K562 (cell line): ENCODE measurements at regions not wholly inside any gene's neighbourhood (a gene's known extent, or its start where the extent isn't known, plus 50 kb on each side); places are given as distances from the start of the nearest gene placed in this dataset.

Experiments used
- ATAC-seq: fragments of 200-7000 bp; cut with Tn5 transposase; 3 replicates; pipeline ENCODE4 v1.9.1; 2020; ENCODE audit warnings: moderate library complexity
- BruUV-seq: library from RNA; stranded (reverse); fragments of 400-500 nt; replicated peaks from 2 replicates; lab custom pipeline; 2021; lab: Mats Ljungman, UMichigan
- CTCF ChIA-PET: fragments of 300-600 bp; formaldehyde crosslinking; extraction: SDS; loops from one replicate; lab custom pipeline; 2021; ENCODE audit warnings: low intra/inter-chr PET ratio; lab: Yijun Ruan, JAX
- POLR2A ChIA-PET: fragments of 300-600, 350-650 bp; sonication (Branson Sonifier 250); formaldehyde crosslinking; extraction: SDS; loops from one replicate; lab custom pipeline; 2021; ENCODE audit warnings: antibody characterized with exemption, inconsistent platforms; lab: Yijun Ruan, JAX
- DNase-seq, 4 experiments: peaks; one replicate each; pipeline versions ENCODE4 v3.0.0 to v3.0.0-alpha.2; 2011 to 2018; ENCODE audit warnings: low spot score in 3 of 4, mixed read lengths in 3 of 4; ENCODE audit errors: extremely low read depth in 1 of 4
- FAIRE-seq: peaks from 2 replicates; lab custom pipeline; 2011; peaks lifted over from hg19 to GRCh38; lab: Jason Lieb, UNC
- H2AFZ ChIP-seq: 2 replicates; pipeline ENCODE4 v1.6.0; 2011; ENCODE audit warnings: low read depth, low read length, control low read depth, inconsistent platforms
- H3K27ac ChIP-seq: fragments of 200-600 bp; 3 replicates; pipeline ENCODE4 v1.8.0; 2011; ENCODE audit warnings: low read depth, mild to moderate bottlenecking, control low read depth, inconsistent platforms, low read length, moderate library complexity, mixed read lengths; ENCODE audit errors: extremely low read depth
- H3K27me3 ChIP-seq, 2 experiments: fragments of 300-600 bp in 1 of 2; 2 replicates in 1 of 2; 3 replicates in 1 of 2; pipeline versions ENCODE4 v1.6.0 to v1.8.0; 2011; ENCODE audit warnings: inconsistent platforms in 2 of 2, low read length in 2 of 2, mild to moderate bottlenecking in 1 of 2, mixed read lengths in 1 of 2, moderate library complexity in 1 of 2; ENCODE audit not compliant: control insufficient read depth in 2 of 2, insufficient read depth in 2 of 2
- H3K36me3 ChIP-seq: fragments of 300-600 bp; 3 replicates; pipeline ENCODE4 v1.8.0; 2011; ENCODE audit warnings: mild to moderate bottlenecking, low read length, inconsistent platforms; ENCODE audit not compliant: control insufficient read depth, insufficient read depth
- H3K4me1 ChIP-seq, 2 experiments: fragments of 200-600 bp in 1 of 2; replicated peaks in 1 of 2; 2 replicates in 1 of 2; 3 replicates in 1 of 2; pipeline versions ENCODE4 v1.5.1 to v1.8.0; 2011; ENCODE audit warnings: inconsistent platforms in 2 of 2, low read length in 2 of 2, mild to moderate bottlenecking in 1 of 2, mixed read lengths in 1 of 2, moderate library complexity in 1 of 2; ENCODE audit not compliant: control insufficient read depth in 2 of 2, insufficient read depth in 2 of 2
- H3K4me2 ChIP-seq: 2 replicates; pipeline ENCODE4 v1.6.1; 2011; ENCODE audit warnings: low read length, control low read depth, inconsistent platforms, mixed read lengths; ENCODE audit not compliant: insufficient read depth
- H3K4me3 ChIP-seq: fragments of 200-600 bp; sonication (generic), shearing (Covaris generic); 2 replicates; pipeline ENCODE4 v1.5.1; 2016; ENCODE audit warnings: control low read depth, inconsistent platforms
- H3K79me2 ChIP-seq: fragments of 200-600 bp; 3 replicates; pipeline ENCODE4 v1.8.0; 2011; ENCODE audit warnings: low read length, inconsistent platforms; ENCODE audit not compliant: control insufficient read depth, insufficient read depth
- H3K9ac ChIP-seq, 2 experiments: 2 replicates each; pipeline versions ENCODE4 v1.6.0 to v1.6.1; 2011; ENCODE audit warnings: low read depth in 2 of 2, low read length in 2 of 2, control low read depth in 1 of 2, inconsistent platforms in 1 of 2, mild to moderate bottlenecking in 1 of 2, mixed read lengths in 1 of 2; ENCODE audit not compliant: insufficient read depth in 1 of 2
- H3K9me1 ChIP-seq: one replicate; pipeline ENCODE4 v1.6.0; 2011; ENCODE audit warnings: inconsistent platforms, mild to moderate bottlenecking, low read length, moderate library complexity; ENCODE audit not compliant: control insufficient read depth, insufficient read depth
- H3K9me3 ChIP-seq: replicated peaks from 2 replicates; pipeline ENCODE4 v1.5.1; 2011; ENCODE audit warnings: low read depth, low read length, inconsistent platforms; ENCODE audit not compliant: control insufficient read depth, insufficient read depth
- H4K20me1 ChIP-seq: replicated peaks from 2 replicates; pipeline ENCODE4 v1.6.1; 2011; ENCODE audit warnings: low read length, inconsistent platforms, mixed read lengths; ENCODE audit not compliant: control insufficient read depth, insufficient read depth
- GABPB2 ChIP-seq: fragments of 250-450 bp; sonication (Bioruptor Pico); conservative IDR thresholded peaks from 2 replicates; pipeline ENCODE4 v1.5.1; 2021; ENCODE audit warnings: mild to moderate bottlenecking
- NCOA1 ChIP-seq: fragments of 450-650 bp; IDR thresholded peaks from 2 replicates; pipeline ENCODE4 v1.6.1; 2016; ENCODE audit warnings: low read depth
- PTTG1 ChIP-seq: fragments of 450-650 bp; IDR thresholded peaks from 2 replicates; pipeline ENCODE4 v1.6.1; 2016; ENCODE audit warnings: low read depth, mild to moderate bottlenecking, missing genetic modification characterization, missing compliant biosample characterization
- SAFB2 ChIP-seq: fragments of 200-400 bp; formaldehyde crosslinking; IDR thresholded peaks from 2 replicates; pipeline ENCODE4 v1.6.1; 2018; ENCODE audit warnings: borderline replicate concordance, low read length, low read depth, moderate library complexity; ENCODE audit not compliant: severe bottlenecking
- SMARCE1 ChIP-seq: fragments of 450-650 bp; IDR thresholded peaks from 2 replicates; pipeline ENCODE4 v1.7.1; 2016; ENCODE audit warnings: mild to moderate bottlenecking
- WGBS: fragments of 100-300 bp; shearing (Covaris generic); methylation state at CpG from one replicate; pipeline ENCODE4 v1.1.6; 2016; ENCODE audit warnings: low coverage, mixed read lengths; ENCODE audit not compliant: insufficient coverage; ENCODE audit errors: missing lambda C conversion rate; 5-methylcytosine and 5-hydroxymethylcytosine counted together
- in situ Hi-C: fragments of 300-500 bp; cut with MboI; formaldehyde crosslinking; loops from 4 replicates; pipeline ENCODE4 v1.15.0; 2018; ENCODE audit warnings: inconsistent platforms, mixed read lengths
- intact Hi-C: fragments of 100-400 bp; cut with micrococcal nuclease; formaldehyde crosslinking; loops from 2 replicates; pipeline ENCODE4 v1.14.2; 2022
- TF ChIP-seq, protein P1 (sequence below): fragments of 450-650 bp; conservative IDR thresholded peaks from 2 replicates; pipeline ENCODE4 v1.6.1; 2016; ENCODE audit warnings: missing genetic modification characterization, low read depth, mild to moderate bottlenecking, control low read depth, missing compliant biosample characterization
- TF ChIP-seq, protein P2 (sequence below): conservative IDR thresholded peaks from 2 replicates; pipeline ENCODE4 v1.6.1; 2011; ENCODE audit warnings: low read depth, mild to moderate bottlenecking, low read length; ENCODE audit not compliant: control insufficient read depth
- TF ChIP-seq, protein P3 (sequence below): fragments of 450-650 bp; IDR thresholded peaks from 2 replicates; pipeline ENCODE4 v1.6.1; 2017; ENCODE audit warnings: antibody characterized with exemption, mild to moderate bottlenecking
- TF ChIP-seq, protein P4 (sequence below): fragments of 250-450 bp; sonication (Bioruptor Pico); IDR thresholded peaks from 2 replicates; pipeline ENCODE4 v1.4.0; 2020; ENCODE audit warnings: mild to moderate bottlenecking, moderate library complexity, borderline replicate concordance
- TF ChIP-seq, protein P5 (sequence below): fragments of 250-450 bp; sonication (Bioruptor Pico); IDR thresholded peaks from 2 replicates; pipeline ENCODE4 v1.5.1; 2021; ENCODE audit warnings: mild to moderate bottlenecking

DNA sequence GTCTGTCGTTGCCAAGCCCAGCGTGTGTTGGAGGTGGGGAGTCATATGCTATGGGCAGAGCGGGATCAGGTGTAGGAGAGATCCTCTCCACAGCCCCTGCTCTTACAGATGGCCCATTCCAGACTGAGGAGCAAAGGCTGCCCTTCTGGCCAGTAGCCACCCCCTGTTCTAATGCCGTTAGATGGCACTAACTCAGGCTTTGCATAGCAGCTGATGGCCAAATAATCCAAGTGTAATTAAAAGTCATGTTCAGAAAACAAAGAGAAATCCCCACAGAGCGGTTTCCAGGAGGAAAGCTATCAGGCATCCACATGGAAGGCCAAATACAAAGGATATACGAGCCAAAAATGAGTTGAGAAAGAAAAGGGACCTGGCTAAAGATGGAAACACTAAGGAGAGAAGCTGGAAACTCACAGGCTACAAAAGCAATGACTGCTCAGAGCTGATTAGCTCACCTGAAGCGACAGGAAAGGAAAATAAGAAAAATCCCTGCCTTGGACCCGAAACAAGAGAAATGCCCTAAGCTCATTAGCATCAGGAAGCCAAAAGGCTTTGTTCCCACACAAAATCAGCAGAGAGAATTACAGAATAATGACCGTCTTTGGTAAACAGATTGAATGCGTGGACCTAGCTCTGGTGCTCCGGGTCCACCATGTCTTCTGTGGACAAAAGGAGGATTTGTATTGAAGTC lies 1002.4 kb upstream of the KLHL29 start:
- WGBS, result 1% methylated on average over 11 of the region's 11 CpGs
- Histone ChIP-seq H3K27ac (no peak overlapping the region), H4K20me1 (no peaks in the 10 kb centered on the region), H3K9ac (no peak overlapping the region), H3K36me3 (no peaks in the 10 kb centered on the region), H3K27me3 (no peaks in the 10 kb centered on the region), H2AFZ (no peak overlapping the region), H3K9me3 (no peaks in the 10 kb centered on the region), H3K79me2 (no peaks in the 10 kb centered on the region), H3K4me2 (no peak overlapping the region), H3K4me1 (no peaks in the 10 kb centered on the region), H3K9me1 (no peaks in the 10 kb centered on the region), H3K4me3 (no peak overlapping the region)
- intact Hi-C loops (no loop called here), in situ Hi-C loops (no loop called here)
- DNase-seq (no peak), ATAC-seq (no peak), FAIRE-seq (no peak)
- ChIA-PET POLR2A (no interaction called here), CTCF (no interaction called here)
- BruUV-seq, result no TSS peak
- TF ChIP-seq, protein P1, sequence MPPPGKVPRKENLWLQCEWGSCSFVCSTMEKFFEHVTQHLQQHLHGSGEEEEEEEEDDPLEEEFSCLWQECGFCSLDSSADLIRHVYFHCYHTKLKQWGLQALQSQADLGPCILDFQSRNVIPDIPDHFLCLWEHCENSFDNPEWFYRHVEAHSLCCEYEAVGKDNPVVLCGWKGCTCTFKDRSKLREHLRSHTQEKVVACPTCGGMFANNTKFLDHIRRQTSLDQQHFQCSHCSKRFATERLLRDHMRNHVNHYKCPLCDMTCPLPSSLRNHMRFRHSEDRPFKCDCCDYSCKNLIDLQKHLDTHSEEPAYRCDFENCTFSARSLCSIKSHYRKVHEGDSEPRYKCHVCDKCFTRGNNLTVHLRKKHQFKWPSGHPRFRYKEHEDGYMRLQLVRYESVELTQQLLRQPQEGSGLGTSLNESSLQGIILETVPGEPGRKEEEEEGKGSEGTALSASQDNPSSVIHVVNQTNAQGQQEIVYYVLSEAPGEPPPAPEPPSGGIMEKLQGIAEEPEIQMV (tag), result no peak
- TF ChIP-seq SAFB2 (no peak), GABPB2 (no peak), SMARCE1 (no peak), NCOA1 (no peak), PTTG1 (tag) (no peak)
- TF ChIP-seq, protein P2, sequence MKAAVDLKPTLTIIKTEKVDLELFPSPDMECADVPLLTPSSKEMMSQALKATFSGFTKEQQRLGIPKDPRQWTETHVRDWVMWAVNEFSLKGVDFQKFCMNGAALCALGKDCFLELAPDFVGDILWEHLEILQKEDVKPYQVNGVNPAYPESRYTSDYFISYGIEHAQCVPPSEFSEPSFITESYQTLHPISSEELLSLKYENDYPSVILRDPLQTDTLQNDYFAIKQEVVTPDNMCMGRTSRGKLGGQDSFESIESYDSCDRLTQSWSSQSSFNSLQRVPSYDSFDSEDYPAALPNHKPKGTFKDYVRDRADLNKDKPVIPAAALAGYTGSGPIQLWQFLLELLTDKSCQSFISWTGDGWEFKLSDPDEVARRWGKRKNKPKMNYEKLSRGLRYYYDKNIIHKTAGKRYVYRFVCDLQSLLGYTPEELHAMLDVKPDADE, result no peak
- TF ChIP-seq, protein P3, sequence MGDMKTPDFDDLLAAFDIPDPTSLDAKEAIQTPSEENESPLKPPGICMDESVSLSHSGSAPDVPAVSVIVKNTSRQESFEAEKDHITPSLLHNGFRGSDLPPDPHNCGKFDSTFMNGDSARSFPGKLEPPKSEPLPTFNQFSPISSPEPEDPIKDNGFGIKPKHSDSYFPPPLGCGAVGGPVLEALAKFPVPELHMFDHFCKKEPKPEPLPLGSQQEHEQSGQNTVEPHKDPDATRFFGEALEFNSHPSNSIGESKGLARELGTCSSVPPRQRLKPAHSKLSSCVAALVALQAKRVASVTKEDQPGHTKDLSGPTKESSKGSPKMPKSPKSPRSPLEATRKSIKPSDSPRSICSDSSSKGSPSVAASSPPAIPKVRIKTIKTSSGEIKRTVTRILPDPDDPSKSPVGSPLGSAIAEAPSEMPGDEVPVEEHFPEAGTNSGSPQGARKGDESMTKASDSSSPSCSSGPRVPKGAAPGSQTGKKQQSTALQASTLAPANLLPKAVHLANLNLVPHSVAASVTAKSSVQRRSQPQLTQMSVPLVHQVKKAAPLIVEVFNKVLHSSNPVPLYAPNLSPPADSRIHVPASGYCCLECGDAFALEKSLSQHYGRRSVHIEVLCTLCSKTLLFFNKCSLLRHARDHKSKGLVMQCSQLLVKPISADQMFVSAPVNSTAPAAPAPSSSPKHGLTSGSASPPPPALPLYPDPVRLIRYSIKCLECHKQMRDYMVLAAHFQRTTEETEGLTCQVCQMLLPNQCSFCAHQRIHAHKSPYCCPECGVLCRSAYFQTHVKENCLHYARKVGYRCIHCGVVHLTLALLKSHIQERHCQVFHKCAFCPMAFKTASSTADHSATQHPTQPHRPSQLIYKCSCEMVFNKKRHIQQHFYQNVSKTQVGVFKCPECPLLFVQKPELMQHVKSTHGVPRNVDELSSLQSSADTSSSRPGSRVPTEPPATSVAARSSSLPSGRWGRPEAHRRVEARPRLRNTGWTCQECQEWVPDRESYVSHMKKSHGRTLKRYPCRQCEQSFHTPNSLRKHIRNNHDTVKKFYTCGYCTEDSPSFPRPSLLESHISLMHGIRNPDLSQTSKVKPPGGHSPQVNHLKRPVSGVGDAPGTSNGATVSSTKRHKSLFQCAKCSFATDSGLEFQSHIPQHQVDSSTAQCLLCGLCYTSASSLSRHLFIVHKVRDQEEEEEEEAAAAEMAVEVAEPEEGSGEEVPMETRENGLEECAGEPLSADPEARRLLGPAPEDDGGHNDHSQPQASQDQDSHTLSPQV, result no peak
- TF ChIP-seq, protein P4, sequence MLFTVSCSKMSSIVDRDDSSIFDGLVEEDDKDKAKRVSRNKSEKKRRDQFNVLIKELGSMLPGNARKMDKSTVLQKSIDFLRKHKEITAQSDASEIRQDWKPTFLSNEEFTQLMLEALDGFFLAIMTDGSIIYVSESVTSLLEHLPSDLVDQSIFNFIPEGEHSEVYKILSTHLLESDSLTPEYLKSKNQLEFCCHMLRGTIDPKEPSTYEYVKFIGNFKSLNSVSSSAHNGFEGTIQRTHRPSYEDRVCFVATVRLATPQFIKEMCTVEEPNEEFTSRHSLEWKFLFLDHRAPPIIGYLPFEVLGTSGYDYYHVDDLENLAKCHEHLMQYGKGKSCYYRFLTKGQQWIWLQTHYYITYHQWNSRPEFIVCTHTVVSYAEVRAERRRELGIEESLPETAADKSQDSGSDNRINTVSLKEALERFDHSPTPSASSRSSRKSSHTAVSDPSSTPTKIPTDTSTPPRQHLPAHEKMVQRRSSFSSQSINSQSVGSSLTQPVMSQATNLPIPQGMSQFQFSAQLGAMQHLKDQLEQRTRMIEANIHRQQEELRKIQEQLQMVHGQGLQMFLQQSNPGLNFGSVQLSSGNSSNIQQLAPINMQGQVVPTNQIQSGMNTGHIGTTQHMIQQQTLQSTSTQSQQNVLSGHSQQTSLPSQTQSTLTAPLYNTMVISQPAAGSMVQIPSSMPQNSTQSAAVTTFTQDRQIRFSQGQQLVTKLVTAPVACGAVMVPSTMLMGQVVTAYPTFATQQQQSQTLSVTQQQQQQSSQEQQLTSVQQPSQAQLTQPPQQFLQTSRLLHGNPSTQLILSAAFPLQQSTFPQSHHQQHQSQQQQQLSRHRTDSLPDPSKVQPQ (CRISPR knock-in tag), result no peak
- TF ChIP-seq, protein P5, sequence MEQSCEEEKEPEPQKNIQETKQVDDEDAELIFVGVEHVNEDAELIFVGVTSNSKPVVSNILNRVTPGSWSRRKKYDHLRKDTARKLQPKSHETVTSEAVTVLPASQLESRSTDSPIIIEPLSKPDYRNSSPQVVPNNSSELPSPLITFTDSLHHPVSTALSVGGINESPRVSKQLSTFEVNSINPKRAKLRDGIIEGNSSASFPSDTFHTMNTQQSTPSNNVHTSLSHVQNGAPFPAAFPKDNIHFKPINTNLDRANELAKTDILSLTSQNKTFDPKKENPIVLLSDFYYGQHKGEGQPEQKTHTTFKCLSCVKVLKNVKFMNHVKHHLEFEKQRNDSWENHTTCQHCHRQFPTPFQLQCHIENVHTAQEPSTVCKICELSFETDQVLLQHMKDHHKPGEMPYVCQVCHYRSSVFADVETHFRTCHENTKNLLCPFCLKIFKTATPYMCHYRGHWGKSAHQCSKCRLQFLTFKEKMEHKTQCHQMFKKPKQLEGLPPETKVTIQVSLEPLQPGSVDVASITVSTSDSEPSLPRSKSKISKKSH (CRISPR knock-in tag), result no peak
